Fibroblast of mammary gland (primary cell): ENCODE measurements at regions not wholly inside any gene's neighbourhood (a gene's known extent, or its start where the extent isn't known, plus 50 kb on each side); places are given as distances from the start of the nearest gene placed in this dataset.

ENCODE experiments used
- DNase-seq: peaks from one replicate; pipeline ENCODE4 v3.0.0-alpha.2; 2010; ENCODE audit warnings: low read depth
- H3K4me3 ChIP-seq: 2 replicates; pipeline ENCODE4 v1.5.1; 2011; ENCODE audit warnings: low read depth, mild to moderate bottlenecking, low read length, moderate library complexity; ENCODE audit not compliant: control insufficient read depth
- CTCF ChIP-seq: conservative IDR thresholded peaks from 2 replicates; pipeline ENCODE4 v1.5.1; 2011; ENCODE audit warnings: low read depth, low read length, inconsistent platforms; ENCODE audit not compliant: control insufficient read depth, insufficient read depth

- TF ChIP-seq CTCF: no peak
- H3K4me3 ChIP-seq: no peak overlapping the region
- DNase-seq: no peak
These were observed 464.8 kb downstream of the BTG1 start for GRCh38 chr12:91680864-91681263.

GRCh38 chr12:91677556-91677955 lies 468.1 kb downstream of the BTG1 start:
- no peak overlapping the region for H3K4me3 ChIP-seq
- no peak for DNase-seq

GRCh38 chr12:91675401-91675800 lies 470.2 kb downstream of the BTG1 start:
- no peak overlapping the region for H3K4me3 ChIP-seq
- TF ChIP-seq CTCF: no peak
- DNase-seq: no peak

More at GRCh38 chr12:91677556-91677955, 468.1 kb downstream of the BTG1 start:
- TF ChIP-seq CTCF: no peak

GRCh38 chr12:91672130-91672529 lies 473.5 kb downstream of the BTG1 start:
- TF ChIP-seq CTCF: no peak
- no peak for DNase-seq
- no peak overlapping the region for H3K4me3 ChIP-seq

GRCh38 chr12:91667694-91668093 lies 478.0 kb downstream of the BTG1 start:
- DNase-seq: no peak
- no peak for TF ChIP-seq CTCF
- H3K4me3 ChIP-seq: no peak overlapping the region

GRCh38 chr12:91663744-91664143 lies 481.1 kb upstream of the DCN start:
- no peak for DNase-seq
- H3K4me3 ChIP-seq: no peak overlapping the region
- no peak for TF ChIP-seq CTCF

GRCh38 chr12:91663310-91663709 lies 480.7 kb upstream of the DCN start:
- no peak for TF ChIP-seq CTCF
- no peak for DNase-seq

More at GRCh38 chr12:91663310-91663709, 480.7 kb upstream of the DCN start:
- no peak overlapping the region for H3K4me3 ChIP-seq
